AG09319 (cell line): ENCODE measurements at regions not wholly inside any gene's neighbourhood (a gene's known extent, or its start where the extent isn't known, plus 50 kb on each side); places are given as distances from the start of the nearest gene placed in this dataset.

Experiments used
- DNase-seq: peaks from one replicate; pipeline ENCODE4 v3.0.0-alpha.2; 2010; ENCODE audit warnings: low read depth; ENCODE audit errors: extremely low read depth
- CTCF ChIP-seq: IDR thresholded peaks from 2 replicates; pipeline ENCODE4 v1.5.1; 2011; ENCODE audit warnings: low read depth, mild to moderate bottlenecking, inconsistent platforms, low read length, moderate library complexity

- no peak for TF ChIP-seq CTCF
- DNase-seq: no peak
Measured at GRCh38 chr12:58539295-58539694, 381.0 kb downstream of the LRIG3 start.

- DNase-seq: peak; percentile 79
Measured at GRCh38 chr12:58540480-58541299, 379.6 kb downstream of the LRIG3 start.

GRCh38 chr12:58541300-58541690 lies 379.0 kb downstream of the LRIG3 start:
- no peak for TF ChIP-seq CTCF
- no peak for DNase-seq

More at GRCh38 chr12:58540480-58541299, 379.6 kb downstream of the LRIG3 start:
- peak; percentile 93 for TF ChIP-seq CTCF

- TF ChIP-seq CTCF: no peak
- DNase-seq: no peak
Measured at GRCh38 chr12:58544281-58544680, 376.0 kb downstream of the LRIG3 start.

- no peak for DNase-seq
- TF ChIP-seq CTCF: no peak
Measured at GRCh38 chr12:58547217-58547616, 373.1 kb downstream of the LRIG3 start.

GRCh38 chr12:58548801-58549200 lies 371.5 kb downstream of the LRIG3 start:
- no peak for DNase-seq
- no peak for TF ChIP-seq CTCF

GRCh38 chr12:58554522-58555157 lies 365.7 kb downstream of the LRIG3 start:
- no peak for TF ChIP-seq CTCF
- DNase-seq: no peak
